Spleen (tissue), 7 donors: ENCODE measurements at regions not wholly inside any gene's neighbourhood (a gene's known extent, or its start where the extent isn't known, plus 50 kb on each side); places are given as distances from the start of the nearest gene placed in this dataset.

Experiments used
- POLR2A ChIP-seq, 3 donors: fragments of 450-650 bp; IDR thresholded peaks; one replicate each; pipeline ENCODE4 v1.5.1; 2017; ENCODE audit warnings: antibody characterized with exemption in 3 of 3, mild to moderate bottlenecking in 1 of 3
- POLR2AphosphoS5 ChIP-seq, 3 donors: sonication (generic); formaldehyde crosslinking; IDR thresholded peaks; one replicate each; pipeline ENCODE4 v1.5.1; 2017; ENCODE audit warnings: antibody characterized with exemption in 3 of 3
- TF ChIP-seq, protein P1 (sequence below), 11 experiments: fragments of 200-600 bp in 7 of 11; fragments of 450-650 bp in 4 of 11; sonication (generic) in 4 of 11; IDR thresholded peaks in 8 of 11; conservative IDR thresholded peaks in 3 of 11; 1 replicate in 7 of 11; 2 replicates in 4 of 11; pipeline versions ENCODE4 v1.4.0 to v1.8.0; 2016 to 2021; ENCODE audit warnings: antibody characterized with exemption in 11 of 11, inconsistent platforms in 4 of 11, mild to moderate bottlenecking in 1 of 11
- donor health status: DM: no; HTN: no; CAD: no; lungs with moderate emphysema.
- donor health status: DM: no; HTN: no; CAD: no.
- donor health status: DM: no; HTN: no; CAD: no.

- no peak for TF ChIP-seq POLR2A (IDR thresholded peaks at IDR 0.05)
- TF ChIP-seq, protein P1, sequence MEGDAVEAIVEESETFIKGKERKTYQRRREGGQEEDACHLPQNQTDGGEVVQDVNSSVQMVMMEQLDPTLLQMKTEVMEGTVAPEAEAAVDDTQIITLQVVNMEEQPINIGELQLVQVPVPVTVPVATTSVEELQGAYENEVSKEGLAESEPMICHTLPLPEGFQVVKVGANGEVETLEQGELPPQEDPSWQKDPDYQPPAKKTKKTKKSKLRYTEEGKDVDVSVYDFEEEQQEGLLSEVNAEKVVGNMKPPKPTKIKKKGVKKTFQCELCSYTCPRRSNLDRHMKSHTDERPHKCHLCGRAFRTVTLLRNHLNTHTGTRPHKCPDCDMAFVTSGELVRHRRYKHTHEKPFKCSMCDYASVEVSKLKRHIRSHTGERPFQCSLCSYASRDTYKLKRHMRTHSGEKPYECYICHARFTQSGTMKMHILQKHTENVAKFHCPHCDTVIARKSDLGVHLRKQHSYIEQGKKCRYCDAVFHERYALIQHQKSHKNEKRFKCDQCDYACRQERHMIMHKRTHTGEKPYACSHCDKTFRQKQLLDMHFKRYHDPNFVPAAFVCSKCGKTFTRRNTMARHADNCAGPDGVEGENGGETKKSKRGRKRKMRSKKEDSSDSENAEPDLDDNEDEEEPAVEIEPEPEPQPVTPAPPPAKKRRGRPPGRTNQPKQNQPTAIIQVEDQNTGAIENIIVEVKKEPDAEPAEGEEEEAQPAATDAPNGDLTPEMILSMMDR (IDR thresholded peaks at IDR 0.05 in 8 of 11, conservative IDR thresholded peaks at IDR 0.05 in 3 of 11): no peak
- no peak for TF ChIP-seq POLR2AphosphoS5 (IDR thresholded peaks at IDR 0.05)
These were observed 187.4 kb downstream of the OR4A47 start for GRCh38 chr11:48675945-48676344.
